H9 (cell line): ENCODE measurements at regions not wholly inside any gene's neighbourhood (a gene's known extent, or its start where the extent isn't known, plus 50 kb on each side); places are given as distances from the start of the nearest gene placed in this dataset.

Experiments
- DNase-seq: peaks from one replicate; pipeline ENCODE4 v3.0.0-alpha.2; 2017
- H2AFZ ChIP-seq: one replicate; pipeline ENCODE4 v1.6.1; 2013; ENCODE audit warnings: mild to moderate bottlenecking, low read length, control low read depth, moderate library complexity
- H2AK5ac ChIP-seq: 2 replicates; pipeline ENCODE4 v1.6.1; 2013; ENCODE audit warnings: low read length, control low read depth, mixed read lengths; ENCODE audit not compliant: insufficient read length
- H2BK120ac ChIP-seq: one replicate; pipeline ENCODE4 v1.6.1; 2013; ENCODE audit warnings: low read depth, mild to moderate bottlenecking, low read length, control low read depth, inconsistent platforms; ENCODE audit not compliant: poor library complexity, severe bottlenecking
- H2BK12ac ChIP-seq: 2 replicates; pipeline ENCODE4 v1.6.1; 2013; ENCODE audit warnings: low read length, control low read depth, mixed read lengths, low read depth; ENCODE audit not compliant: insufficient read length
- H2BK15ac ChIP-seq: 2 replicates; pipeline ENCODE4 v1.6.1; 2013; ENCODE audit warnings: low read depth, low read length, control low read depth
- H2BK20ac ChIP-seq: one replicate; pipeline ENCODE4 v1.6.1; 2013; ENCODE audit warnings: low read depth, mild to moderate bottlenecking, low read length, control low read depth, inconsistent platforms; ENCODE audit not compliant: poor library complexity, severe bottlenecking
- H2BK5ac ChIP-seq: 2 replicates; pipeline ENCODE4 v1.6.1; 2013; ENCODE audit warnings: low read length, control low read depth, mixed read lengths; ENCODE audit not compliant: insufficient read length
- H3K14ac ChIP-seq: 2 replicates; pipeline ENCODE4 v1.6.1; 2013; ENCODE audit warnings: low read length, control low read depth; ENCODE audit not compliant: insufficient read depth
- H3K18ac ChIP-seq: 2 replicates; pipeline ENCODE4 v1.6.1; 2013; ENCODE audit warnings: low read depth, mild to moderate bottlenecking, mixed read lengths, low read length, control low read depth; ENCODE audit not compliant: insufficient read length
- H3K23ac ChIP-seq: 2 replicates; pipeline ENCODE4 v1.6.1; 2013; ENCODE audit warnings: low read length, control low read depth, mixed read lengths, low read depth; ENCODE audit not compliant: insufficient read length
- H3K23me2 ChIP-seq: 2 replicates; pipeline ENCODE4 v1.6.1; 2013; ENCODE audit warnings: low read depth, mild to moderate bottlenecking, mixed read lengths, low read length, control low read depth; ENCODE audit not compliant: insufficient read length, poor library complexity, severe bottlenecking
- H3K27ac ChIP-seq: 2 replicates; pipeline ENCODE4 v1.5.1; 2013; ENCODE audit warnings: low read length, control low read depth, mixed read lengths, low read depth; ENCODE audit not compliant: insufficient read length
- H3K27me3 ChIP-seq: 2 replicates; pipeline ENCODE4 v1.6.1; 2013; ENCODE audit warnings: low read length, control low read depth, inconsistent platforms; ENCODE audit not compliant: insufficient read depth
- H3K4ac ChIP-seq: 2 replicates; pipeline ENCODE4 v1.6.1; 2013; ENCODE audit warnings: low read depth, mild to moderate bottlenecking, control low read depth, inconsistent platforms, low read length, moderate library complexity
- H3K4me1 ChIP-seq: 2 replicates; pipeline ENCODE4 v1.6.1; 2013; ENCODE audit warnings: low read length, control low read depth, inconsistent platforms; ENCODE audit not compliant: insufficient read depth
- H3K4me2 ChIP-seq: 2 replicates; pipeline ENCODE4 v1.6.1; 2013; ENCODE audit warnings: low read length, control low read depth, mixed read lengths; ENCODE audit not compliant: insufficient read length, insufficient read depth
- H3K56ac ChIP-seq: 2 replicates; pipeline ENCODE4 v1.6.1; 2013; ENCODE audit warnings: low read depth, mild to moderate bottlenecking, mixed read lengths, low read length, control low read depth; ENCODE audit not compliant: insufficient read length
- H3K79me1 ChIP-seq: 2 replicates; pipeline ENCODE4 v1.6.1; 2013; ENCODE audit warnings: low read depth, mild to moderate bottlenecking, moderate library complexity, low read length, control low read depth, inconsistent platforms; ENCODE audit not compliant: insufficient read depth, poor library complexity, severe bottlenecking
- H3K79me2 ChIP-seq: 2 replicates; pipeline ENCODE4 v1.6.1; 2013; ENCODE audit warnings: low read length, control low read depth, inconsistent platforms; ENCODE audit not compliant: insufficient read depth
- H3K9ac ChIP-seq: 2 replicates; pipeline ENCODE4 v1.6.1; 2013; ENCODE audit warnings: low read length, control low read depth, mixed read lengths; ENCODE audit not compliant: insufficient read length; ENCODE audit errors: extremely low read depth
- H3K9me3 ChIP-seq: one replicate; pipeline ENCODE4 v1.6.1; 2013; ENCODE audit warnings: low read depth, low read length, inconsistent platforms; ENCODE audit not compliant: control insufficient read depth
- H3T11ph ChIP-seq: one replicate; pipeline ENCODE4 v1.6.1; 2013; ENCODE audit warnings: mild to moderate bottlenecking, low read length, control low read depth, inconsistent platforms
- H4K20me1 ChIP-seq: one replicate; pipeline ENCODE4 v1.6.1; 2013; ENCODE audit not compliant: control insufficient read depth, insufficient read length, insufficient read depth
- H4K5ac ChIP-seq: 2 replicates; pipeline ENCODE4 v1.6.1; 2013; ENCODE audit warnings: low read depth, mild to moderate bottlenecking, mixed read lengths, low read length, control low read depth; ENCODE audit not compliant: insufficient read length
- H4K8ac ChIP-seq: replicated peaks from 2 replicates; pipeline ENCODE4 v1.6.1; 2013; ENCODE audit warnings: low read length, control low read depth, mixed read lengths, low read depth; ENCODE audit not compliant: insufficient read length
- H4K91ac ChIP-seq: 2 replicates; pipeline ENCODE4 v1.6.1; 2013; ENCODE audit warnings: low read depth, mild to moderate bottlenecking, moderate library complexity, mixed read lengths, low read length, control low read depth; ENCODE audit not compliant: insufficient read length
- H3K27ac Mint-ChIP-seq, 3 experiments: 2 replicates in 2 of 3; 3 replicates in 1 of 3; pipeline ENCODE4 v1.8.0; 2020 to 2021; ENCODE audit warnings: mixed read lengths in 3 of 3, mild to moderate bottlenecking in 1 of 3, moderate library complexity in 1 of 3
- H3K27me3 Mint-ChIP-seq: 2 replicates; pipeline ENCODE4 v1.8.0; 2021; ENCODE audit warnings: low read depth, mild to moderate bottlenecking, moderate library complexity, mixed read lengths
- H3K36me3 Mint-ChIP-seq, 3 experiments: 2 replicates in 2 of 3; 3 replicates in 1 of 3; pipeline ENCODE4 v1.8.0; 2020 to 2021; ENCODE audit warnings: low read depth in 3 of 3, mixed read lengths in 3 of 3; ENCODE audit not compliant: insufficient read depth in 1 of 3
- H3K4me1 Mint-ChIP-seq, 2 experiments: 2 replicates each; pipeline ENCODE4 v1.8.0; 2020; ENCODE audit warnings: mixed read lengths in 2 of 2
- H3K4me3 Mint-ChIP-seq, 2 experiments: 2 replicates in 1 of 2; 3 replicates in 1 of 2; pipeline ENCODE4 v1.8.0; 2020 to 2021; ENCODE audit warnings: mild to moderate bottlenecking in 2 of 2, mixed read lengths in 2 of 2, moderate library complexity in 1 of 2
- H3K9me3 Mint-ChIP-seq, 2 experiments: 2 replicates in 1 of 2; 3 replicates in 1 of 2; pipeline ENCODE4 v1.8.0; 2020; ENCODE audit warnings: mild to moderate bottlenecking in 2 of 2, mixed read lengths in 2 of 2, moderate library complexity in 1 of 2
- CTCF ChIP-seq: fragments of 200-600 bp; sonication (generic); conservative IDR thresholded peaks from 3 replicates; pipeline ENCODE4 v1.8.0; 2021; ENCODE audit warnings: antibody characterized with exemption, mild to moderate bottlenecking
- WGBS: extraction: QIAGEN DNeasy Blood & Tissue Kit; methylation state at CpG from one replicate; pipeline ENCODE4 v1.1.7; 2013; ENCODE audit warnings: missing lambda C conversion rate, low lambda C conversion rate, mixed read lengths; ENCODE audit not compliant: insufficient read length; ENCODE audit errors: extremely low coverage; 5-methylcytosine and 5-hydroxymethylcytosine counted together

GRCh38 chr1:103243481-103243880 lies 135.2 kb upstream of the COL11A1 start:
- H3K9me3 ChIP-seq, result no peaks in the 10 kb centered on the region
- TF ChIP-seq CTCF, result no peak
- H3K9ac ChIP-seq, result no peak overlapping the region
- no peak overlapping the region for H3K4ac ChIP-seq
- WGBS, result no CpG with 5 or more reads among the region's 1 CpG
- H3K27me3 ChIP-seq, result no peaks in the 10 kb centered on the region
- no peak overlapping the region for H2AK5ac ChIP-seq
- no peak overlapping the region for H3K14ac ChIP-seq
- no peaks in the 10 kb centered on the region for H3K79me2 ChIP-seq
- H3K4me2 ChIP-seq, result no peak overlapping the region
- H2BK20ac ChIP-seq, result no peak overlapping the region
- H2AFZ ChIP-seq, result no peak overlapping the region
- Mint-ChIP-seq H3K27ac (no peak overlapping the region), H3K9me3 (no peaks in the 10 kb centered on the region), H3K36me3 (no peaks in the 10 kb centered on the region), H3K27me3 (no peaks in the 10 kb centered on the region), H3K4me3 (no peak overlapping the region), H3K4me1 (no peaks in the 10 kb centered on the region)
- H4K91ac ChIP-seq, result no peak overlapping the region
- peaks cover 2% of the 10 kb centered on the region; the same call in 1 of the 2 replicates for H3K4me1 ChIP-seq
- H2BK15ac ChIP-seq, result no peak overlapping the region
- no peak overlapping the region for H4K5ac ChIP-seq
- H3K23ac ChIP-seq, result no peak overlapping the region
- no peak overlapping the region for H3T11ph ChIP-seq
- no peak overlapping the region for H2BK5ac ChIP-seq
- no peak overlapping the region for H3K18ac ChIP-seq
- no peaks in the 10 kb centered on the region for H4K20me1 ChIP-seq
- no peak overlapping the region for H2BK12ac ChIP-seq
- no peaks in the 10 kb centered on the region for H3K23me2 ChIP-seq
- H4K8ac ChIP-seq, result no peak overlapping the region
- no peak overlapping the region for H2BK120ac ChIP-seq
- H3K56ac ChIP-seq, result no peak overlapping the region
- DNase-seq, result no peak
- no peak overlapping the region for H3K27ac ChIP-seq
- H3K79me1 ChIP-seq, result no peaks in the 10 kb centered on the region
